CD4-positive, alpha-beta T cell treated with Interleukin-4 for 1 hour (primary cell): ENCODE measurements at regions not wholly inside any gene's neighbourhood (a gene's known extent, or its start where the extent isn't known, plus 50 kb on each side); places are given as distances from the start of the nearest gene placed in this dataset.
"Not testable (repeated sequence)": the region's sequence is repeated elsewhere in the genome, so short reads cannot be mapped to it uniquely, and the experiment has no call there.

ENCODE experiments used
- DNase-seq, 2 donors: peaks; one replicate each; pipeline ENCODE4 v3.0.0-alpha.2; 2020 to 2022

DNA sequence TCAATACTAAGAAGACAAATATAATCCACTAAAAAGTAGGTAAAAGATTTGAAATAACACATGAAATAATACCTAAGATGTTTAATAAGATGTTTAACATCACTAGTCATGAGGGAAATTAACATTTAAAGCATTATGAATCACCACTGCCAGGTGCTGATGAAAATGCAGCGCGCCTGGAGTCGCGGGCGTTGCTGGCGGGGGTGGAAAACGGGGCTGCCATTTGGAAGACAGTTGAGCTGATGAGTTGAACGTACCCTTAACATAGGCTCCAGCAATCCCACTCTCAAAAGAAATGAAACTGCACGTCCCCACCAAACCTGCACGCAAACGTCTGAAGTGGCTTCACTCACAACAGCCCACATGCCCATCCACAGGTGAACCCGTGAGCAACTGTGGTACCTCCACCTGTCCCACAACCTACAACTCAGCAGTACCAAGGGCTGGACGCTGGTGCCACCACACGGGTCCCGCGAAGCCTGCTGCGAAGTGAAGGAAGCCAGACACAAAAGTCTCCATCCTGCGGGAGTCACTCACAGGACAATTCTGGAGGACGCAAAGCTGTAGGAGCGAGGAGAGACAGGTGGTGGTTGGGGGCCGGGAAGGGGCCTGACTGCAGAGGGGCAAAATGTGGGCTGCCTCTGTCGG, 189.3 kb downstream of the NPIPB11 start:
- DNase-seq = not testable (repeated sequence)

GRCh38 chr16:29213770-29214169, 192.7 kb downstream of the NPIPB11 start:
- not testable (repeated sequence) for DNase-seq

GRCh38 chr16:29213251-29213650, 193.3 kb downstream of the NPIPB11 start:
- not testable (repeated sequence) for DNase-seq

DNA sequence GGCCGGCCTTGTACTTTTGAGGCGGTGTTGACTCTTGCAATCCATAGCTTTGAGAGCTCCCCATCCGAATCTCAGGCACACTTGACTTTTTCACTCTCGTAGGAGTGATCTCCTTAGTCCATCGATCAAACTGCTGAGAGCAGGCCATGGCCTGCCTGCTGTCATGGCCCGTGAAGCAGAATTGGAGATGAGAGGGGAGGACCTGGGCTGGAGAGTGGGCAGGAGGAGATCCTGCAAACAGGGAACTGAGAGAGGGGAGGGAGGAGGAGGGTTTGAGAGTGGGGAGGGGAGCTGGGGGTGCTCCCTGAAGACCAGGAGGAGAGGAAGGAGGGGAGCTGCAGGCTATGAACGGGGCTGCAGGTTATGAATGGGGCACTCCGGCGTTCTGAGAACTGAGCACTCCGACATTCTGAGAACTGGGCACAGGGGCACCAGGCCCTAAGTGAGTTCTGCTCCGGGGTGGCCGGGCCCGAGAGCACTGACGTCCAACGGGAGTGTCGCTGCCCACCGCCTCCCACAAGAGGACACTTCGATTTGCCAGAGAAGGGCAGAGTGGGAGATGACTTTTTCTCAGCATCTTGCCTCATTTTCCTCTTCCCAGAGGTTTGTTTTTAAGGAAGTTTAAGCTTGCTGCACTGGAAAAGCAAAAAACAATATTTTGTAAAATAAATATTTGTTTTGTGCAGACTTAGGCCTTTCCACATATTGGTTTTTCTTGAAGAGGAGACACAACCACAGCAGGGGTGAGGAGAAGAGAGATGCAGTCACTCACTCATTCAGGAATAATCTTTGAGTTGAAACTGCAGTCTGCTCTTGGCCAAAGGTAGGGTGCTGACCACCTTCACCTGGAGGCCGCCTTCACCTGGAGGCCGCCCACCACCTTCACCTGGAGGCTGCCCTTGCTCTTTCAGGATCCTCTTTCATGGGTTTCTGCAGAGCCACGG, 194.2 kb downstream of the NPIPB11 start:
- DNase-seq = not testable (repeated sequence)

DNA sequence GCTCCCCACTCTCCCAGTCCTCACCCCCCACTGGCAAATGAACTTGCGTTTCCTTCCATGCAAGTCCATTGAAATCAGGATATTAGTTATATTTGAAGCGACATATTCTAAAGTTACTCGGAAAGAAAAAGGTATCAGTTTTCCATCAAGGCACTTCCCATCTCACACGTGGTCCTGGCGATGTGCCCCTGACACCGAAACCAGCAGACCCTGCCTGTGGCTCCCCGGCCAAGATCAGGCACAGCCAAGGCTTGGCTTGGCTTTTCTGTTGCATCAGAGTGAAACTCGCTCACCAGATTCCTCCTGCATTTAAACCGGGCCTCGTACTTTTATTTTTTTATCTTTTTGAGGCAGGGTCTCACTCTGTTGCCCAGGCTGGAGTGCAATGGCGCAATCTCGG, 195.1 kb downstream of the NPIPB11 start:
- DNase-seq = not testable (repeated sequence)

- not testable (repeated sequence) for DNase-seq
Observed at GRCh38 chr16:29210299-29211150, 196.0 kb downstream of the NPIPB11 start.

GRCh38 chr16:29206120-29206519, 200.4 kb downstream of the NPIPB11 start:
- not testable (repeated sequence) for DNase-seq

- DNase-seq = not testable (repeated sequence)
Observed at GRCh38 chr16:29205151-29205550, 201.4 kb downstream of the NPIPB11 start.

GRCh38 chr16:29204806-29205135, 201.7 kb downstream of the NPIPB11 start:
- DNase-seq = no peak

GRCh38 chr16:29203933-29204805, 202.3 kb downstream of the NPIPB11 start:
- not testable (repeated sequence) for DNase-seq

DNA sequence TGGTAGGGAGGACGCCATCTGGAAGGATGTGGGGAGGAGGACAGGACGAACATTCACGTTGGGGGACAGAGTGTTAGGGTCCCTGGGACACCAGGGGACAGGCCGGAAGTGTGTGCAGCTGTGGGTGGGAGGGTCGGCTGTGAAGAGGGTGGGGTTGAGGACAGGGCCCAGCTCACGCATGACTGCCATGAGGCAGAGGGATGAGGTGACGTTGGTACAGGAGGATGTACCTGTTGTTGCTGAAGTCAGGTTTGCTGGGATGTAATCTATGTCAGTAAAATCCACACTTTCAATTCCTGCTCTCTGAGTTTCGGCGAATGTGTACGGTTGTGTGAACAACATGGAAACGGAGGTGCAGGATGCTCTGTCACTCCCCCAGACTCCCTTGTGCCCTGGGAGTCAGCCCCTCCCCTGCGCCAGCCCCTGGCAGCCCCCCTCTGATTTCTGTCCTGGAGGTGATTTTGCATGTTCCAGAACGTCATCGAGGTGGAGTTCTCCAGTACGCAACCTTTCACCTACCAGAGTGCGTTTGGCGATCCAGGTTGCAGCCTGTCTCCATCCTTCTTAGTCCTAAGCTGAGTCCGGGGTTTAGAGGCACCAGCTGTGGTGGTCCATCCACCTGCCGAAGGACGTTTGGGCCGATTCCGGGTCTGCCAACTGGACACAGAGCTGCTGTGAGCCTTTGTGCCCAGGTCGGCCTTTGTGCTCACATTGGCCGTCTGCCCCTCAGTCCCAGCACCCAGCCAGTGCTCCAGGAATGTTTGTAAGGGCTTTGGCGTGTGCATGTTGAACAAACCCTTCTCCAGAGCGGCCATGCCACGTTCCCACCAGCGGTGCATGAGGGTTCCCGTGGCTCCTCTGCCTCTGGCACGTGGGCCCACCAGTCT, 203.2 kb downstream of the NPIPB11 start:
- DNase-seq = not testable (repeated sequence)

- DNase-seq = not testable (repeated sequence)
Observed at GRCh38 chr16:29202642-29203041, 203.9 kb downstream of the NPIPB11 start.

DNA sequence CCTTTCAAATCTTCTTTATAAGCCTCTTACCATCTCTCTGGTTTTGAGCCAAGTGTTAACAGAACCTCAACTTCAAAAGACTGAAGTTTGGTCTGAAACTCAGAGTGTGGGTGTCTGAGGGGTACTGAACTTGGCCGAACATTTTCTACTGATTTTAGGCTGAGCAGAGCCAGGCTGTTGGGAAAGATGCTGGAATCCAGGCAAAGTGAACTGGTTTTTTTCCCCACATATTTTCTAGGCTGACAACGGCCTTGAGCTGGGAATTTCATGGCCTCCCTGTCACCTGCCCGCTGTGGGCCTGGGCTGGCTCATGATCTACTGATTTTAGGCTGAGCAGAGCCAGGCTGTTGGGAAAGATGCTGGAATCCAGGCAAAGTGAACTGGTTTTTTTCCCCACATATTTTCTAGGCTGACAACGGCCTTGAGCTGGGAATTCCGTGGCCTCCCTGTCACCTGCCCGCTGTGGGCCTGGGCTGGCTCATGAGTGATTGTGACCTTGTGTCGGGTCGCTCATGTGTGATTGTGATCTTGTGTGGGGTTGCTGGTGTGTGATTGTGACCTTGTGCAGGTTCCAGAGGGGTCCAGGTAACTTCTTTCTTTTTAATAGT, 204.4 kb downstream of the NPIPB11 start:
- not testable (repeated sequence) for DNase-seq

- DNase-seq = not testable (repeated sequence)
Observed at GRCh38 chr16:29201296-29202024, 205.1 kb downstream of the NPIPB11 start.

GRCh38 chr16:29200681-29201080, 205.8 kb downstream of the NPIPB11 start:
- DNase-seq = not testable (repeated sequence)

DNA sequence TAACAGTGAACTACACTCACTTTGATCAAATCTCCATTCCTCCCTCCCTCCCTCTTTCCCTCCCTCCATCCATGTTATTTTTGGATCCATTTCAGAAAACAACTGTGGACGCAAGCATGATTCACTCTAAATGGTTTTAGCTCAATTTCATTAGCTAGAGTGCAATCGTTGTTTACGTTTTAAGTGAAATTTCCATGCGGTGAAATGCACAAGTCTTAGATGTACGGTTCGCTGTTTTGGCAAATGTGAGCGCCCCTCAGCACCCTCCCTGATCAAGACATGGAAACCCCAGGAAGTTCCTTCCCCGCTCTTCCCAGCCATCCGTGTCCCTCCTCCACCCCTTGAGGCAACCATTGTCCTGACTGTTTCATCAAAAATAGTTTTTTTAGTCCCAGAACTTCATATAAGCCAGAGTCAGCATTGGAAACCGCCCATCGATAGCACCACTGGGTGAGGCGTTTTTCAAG, 206.3 kb downstream of the NPIPB11 start:
- not testable (repeated sequence) for DNase-seq

GRCh38 chr16:29199626-29200025, 206.9 kb downstream of the NPIPB11 start:
- DNase-seq = not testable (repeated sequence)

DNA sequence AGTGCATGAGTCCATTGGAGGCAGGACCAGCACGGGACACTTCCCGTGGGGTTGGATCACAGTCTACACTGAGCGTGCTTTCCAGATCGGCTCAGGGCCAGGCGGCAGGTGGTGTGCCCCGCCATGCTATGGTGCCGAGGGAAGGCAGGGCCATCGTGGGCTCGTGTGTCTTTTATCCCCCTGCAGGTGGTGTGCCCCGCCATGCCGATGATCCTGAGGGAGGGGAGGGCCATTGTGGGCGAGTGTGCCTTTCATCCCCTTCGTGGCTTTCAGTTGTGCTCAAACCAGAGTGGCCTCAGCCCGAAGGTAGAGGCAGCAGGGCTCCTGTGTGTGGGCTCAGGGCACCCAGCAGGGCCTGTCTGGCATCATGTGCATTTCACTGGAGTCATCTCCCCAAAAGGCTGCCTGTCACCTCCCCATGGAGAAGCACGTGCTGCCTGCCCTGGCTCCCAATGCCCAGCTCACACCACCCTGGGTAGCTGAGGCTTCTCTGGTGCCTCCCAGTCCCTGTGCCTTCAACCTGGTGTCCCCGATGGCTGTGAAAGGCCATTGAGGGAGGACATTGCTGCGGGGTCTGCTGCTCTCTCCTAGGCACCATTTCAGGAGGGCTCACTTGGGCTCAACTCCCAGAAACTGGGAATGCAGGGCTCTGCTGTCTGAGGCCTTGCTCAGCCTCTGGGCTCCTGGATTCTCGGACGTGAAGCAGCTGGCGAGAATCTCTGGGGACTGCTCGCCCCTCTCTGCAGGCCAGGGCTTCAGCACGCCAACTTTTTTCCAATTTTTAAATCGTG, 207.6 kb downstream of the NPIPB11 start:
- no peak for DNase-seq

DNA sequence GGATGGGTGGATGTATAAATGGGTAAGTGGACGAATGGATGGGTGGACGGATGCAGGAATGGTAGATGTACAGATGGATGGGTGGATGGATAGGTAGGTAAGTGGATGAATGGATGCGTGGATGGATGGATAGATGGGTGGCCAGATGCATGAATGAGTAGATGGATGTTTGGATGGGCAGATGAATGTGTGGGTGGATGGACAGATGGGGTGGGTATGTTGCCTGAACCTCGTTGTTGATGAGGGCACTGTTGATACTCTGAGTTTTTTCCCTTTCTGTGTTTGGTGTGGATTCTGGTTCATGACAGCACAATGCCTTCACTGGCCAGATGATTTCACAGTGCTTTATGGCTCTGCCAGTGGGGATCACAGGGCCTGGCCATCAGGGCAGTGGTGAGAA, 208.3 kb downstream of the NPIPB11 start:
- DNase-seq = no peak
